ENCODE measurements at regions not wholly inside any gene's neighbourhood (a gene's known extent, or its start where the extent isn't known, plus 50 kb on each side); places are given as distances from the start of the nearest gene placed in this dataset.

GRCh38 chrX:27915617-27916016 is 65.6 kb downstream of the DCAF8L1 start:
- TF ChIP-seq RBBP5 (IDR thresholded peaks at IDR 0.05; ENCODE audit: borderline replicate concordance, low read depth, low read length) = no peak
- TF ChIP-seq POLR2AphosphoS5 (IDR thresholded peaks at IDR 0.05; ENCODE audit: low read depth, low read length) = no peak
- no peak for TF ChIP-seq CTCF (IDR thresholded peaks at IDR 0.05; ENCODE audit: control extremely low read depth in 1 of 3, insufficient read depth in 1 of 3, low read depth in 1 of 3, low read length in 3 of 3)
- no peak for TF ChIP-seq TAF1 (IDR thresholded peaks at IDR 0.05; ENCODE audit: low read depth, low read length)
- TF ChIP-seq MAX (IDR thresholded peaks at IDR 0.05) = no peak
- TF ChIP-seq HDAC6 (IDR thresholded peaks at IDR 0.05; ENCODE audit: low read depth, low read length) = no peak
- no peak for TF ChIP-seq EZH2 (IDR thresholded peaks at IDR 0.05; ENCODE audit: low read depth, low read length, severe bottlenecking)

Measured in H1 (cell line).